H1 (cell line): ENCODE measurements at regions not wholly inside any gene's neighbourhood (a gene's known extent, or its start where the extent isn't known, plus 50 kb on each side); places are given as distances from the start of the nearest gene placed in this dataset.

ENCODE experiments used
- CTCF ChIA-PET: fragments of 300-600 bp; sonication (Branson Sonifier 250); formaldehyde crosslinking; loops from one replicate; lab custom pipeline; 2021; ENCODE audit not compliant: partially characterized antibody; lab: Charles Lee
- POLR2A ChIA-PET: fragments of 300-600 bp; sonication (Branson Sonifier 250); formaldehyde crosslinking; loops from one replicate; lab custom pipeline; 2021; ENCODE audit warnings: inconsistent platforms; ENCODE audit not compliant: partially characterized antibody; lab: Charles Lee
- DNase-seq, 2 experiments: peaks; one replicate each; pipeline versions ENCODE4 v3.0.0 to v3.0.0-alpha.2; 2010 to 2022; ENCODE audit warnings: low spot score in 2 of 2, low read depth in 1 of 2, mixed read lengths in 1 of 2
- FAIRE-seq: peaks from 2 replicates; lab custom pipeline; 2011; peaks lifted over from hg19 to GRCh38; lab: Jason Lieb, UNC
- H2AFZ ChIP-seq: 2 replicates; pipeline ENCODE4 v1.8.1; 2012; ENCODE audit warnings: low read length, inconsistent platforms
- H2AK5ac ChIP-seq: 2 replicates; pipeline ENCODE4 v1.6.1; 2013; ENCODE audit warnings: low read depth, low read length
- H2BK120ac ChIP-seq: replicated peaks from 2 replicates; pipeline ENCODE3; 2013; ENCODE audit warnings: low read depth, low read length, inconsistent platforms
- H2BK12ac ChIP-seq: 2 replicates; pipeline ENCODE4 v1.6.1; 2013; ENCODE audit warnings: low read depth, low read length
- H2BK15ac ChIP-seq: 2 replicates; pipeline ENCODE4 v1.6.1; 2013; ENCODE audit warnings: low read length
- H2BK20ac ChIP-seq: 2 replicates; pipeline ENCODE4 v1.6.1; 2013; ENCODE audit warnings: low read length
- H2BK5ac ChIP-seq: 2 replicates; pipeline ENCODE4 v1.6.1; 2013; ENCODE audit warnings: low read depth, low read length
- H3K14ac ChIP-seq: 2 replicates; pipeline ENCODE4 v1.6.1; 2013; ENCODE audit warnings: inconsistent platforms; ENCODE audit not compliant: insufficient read length
- H3K18ac ChIP-seq: 2 replicates; pipeline ENCODE4 v1.6.1; 2013; ENCODE audit warnings: low read length; ENCODE audit errors: extremely low read depth
- H3K23ac ChIP-seq: 2 replicates; pipeline ENCODE4 v1.6.1; 2013; ENCODE audit warnings: inconsistent platforms; ENCODE audit not compliant: insufficient read length
- H3K23me2 ChIP-seq: 2 replicates; pipeline ENCODE4 v1.6.1; 2013; ENCODE audit warnings: low read depth, low read length
- H3K27ac ChIP-seq: 2 replicates; pipeline ENCODE4 v1.6.1; 2011; ENCODE audit warnings: low read depth, low read length, inconsistent platforms
- H3K27me3 ChIP-seq, 4 experiments: replicated peaks in 1 of 4; 1 replicate in 1 of 4; 2 replicates in 3 of 4; pipeline versions ENCODE4 v1.6.1 to v1.8.1; 2011 to 2013; ENCODE audit warnings: low read length in 3 of 4, mild to moderate bottlenecking in 3 of 4, inconsistent platforms in 2 of 4, mixed read lengths in 2 of 4, moderate library complexity in 1 of 4; ENCODE audit not compliant: control insufficient read depth in 3 of 4, insufficient read depth in 3 of 4; ENCODE audit errors: extremely low read depth in 1 of 4
- H3K36me3 ChIP-seq, 4 experiments: 2 replicates each; pipeline versions ENCODE4 v1.6.1 to v1.8.1; 2011 to 2013; ENCODE audit warnings: mild to moderate bottlenecking in 4 of 4, low read length in 3 of 4, moderate library complexity in 2 of 4, control low read depth in 1 of 4, inconsistent platforms in 1 of 4; ENCODE audit not compliant: insufficient read depth in 4 of 4, control insufficient read depth in 2 of 4
- H3K4ac ChIP-seq: replicated peaks from 2 replicates; pipeline ENCODE3; 2013; ENCODE audit warnings: low read length, low read depth, mixed read lengths, inconsistent platforms; ENCODE audit not compliant: insufficient read length
- H3K4me1 ChIP-seq, 4 experiments: replicated peaks in 1 of 4; 1 replicate in 1 of 4; 2 replicates in 3 of 4; pipeline versions ENCODE4 v1.6.1 to v1.8.1; 2011 to 2013; ENCODE audit warnings: low read length in 3 of 4, inconsistent platforms in 2 of 4, mixed read lengths in 1 of 4; ENCODE audit not compliant: insufficient read depth in 4 of 4, control insufficient read depth in 3 of 4
- H3K4me2 ChIP-seq, 2 experiments: 2 replicates each; pipeline versions ENCODE4 v1.6.1 to v1.8.1; 2011 to 2013; ENCODE audit warnings: low read depth in 2 of 2, low read length in 2 of 2, control low read depth in 1 of 2, inconsistent platforms in 1 of 2, mild to moderate bottlenecking in 1 of 2; ENCODE audit not compliant: insufficient read depth in 1 of 2
- H3K4me3 ChIP-seq, 4 experiments: fragments of 200-600, 300-600 bp in 1 of 4; sonication (generic), shearing (Covaris generic), sonication (Bioruptor Twin) in 1 of 4; 2 replicates each; pipeline versions ENCODE4 v1.5.1 to v1.8.1; 2011 to 2016; ENCODE audit warnings: low read length in 4 of 4, low read depth in 3 of 4, control low read depth in 2 of 4, inconsistent platforms in 2 of 4, mild to moderate bottlenecking in 2 of 4, mixed read lengths in 1 of 4, moderate library complexity in 1 of 4; ENCODE audit not compliant: insufficient read depth in 2 of 4; ENCODE audit errors: extremely low read depth in 1 of 4
- H3K56ac ChIP-seq: replicated peaks from 2 replicates; pipeline ENCODE3; 2013; ENCODE audit warnings: low read depth, mild to moderate bottlenecking, mixed read lengths, low read length, inconsistent platforms; ENCODE audit not compliant: insufficient read length
- H3K79me1 ChIP-seq: 2 replicates; pipeline ENCODE4 v1.6.1; 2013; ENCODE audit warnings: low read depth, low read length, control low read depth
- H3K79me2 ChIP-seq, 2 experiments: 2 replicates each; pipeline versions ENCODE4 v1.6.1 to v1.8.1; 2012 to 2013; ENCODE audit warnings: low read length in 2 of 2, mild to moderate bottlenecking in 2 of 2, inconsistent platforms in 1 of 2; ENCODE audit not compliant: insufficient read depth in 2 of 2, control insufficient read depth in 1 of 2
- H3K9ac ChIP-seq, 4 experiments: replicated peaks in 1 of 4; 1 replicate in 1 of 4; 2 replicates in 3 of 4; pipeline versions ENCODE4 v1.6.1 to v1.8.1; 2011 to 2013; ENCODE audit warnings: low read depth in 3 of 4, low read length in 3 of 4, control low read depth in 2 of 4, mild to moderate bottlenecking in 2 of 4, moderate library complexity in 2 of 4, inconsistent platforms in 1 of 4; ENCODE audit errors: extremely low read depth in 1 of 4
- H3K9me3 ChIP-seq, 2 experiments: 2 replicates each; pipeline versions ENCODE4 v1.6.1 to v1.8.1; 2012 to 2013; ENCODE audit warnings: mild to moderate bottlenecking in 2 of 2, moderate library complexity in 2 of 2, control low read depth in 1 of 2, inconsistent platforms in 1 of 2, low read depth in 1 of 2, low read length in 1 of 2, mixed read lengths in 1 of 2; ENCODE audit not compliant: insufficient read depth in 2 of 2
- H4K20me1 ChIP-seq, 2 experiments: replicated peaks in 1 of 2; 2 replicates each; pipeline versions ENCODE3 to v1.8.1; 2011 to 2013; ENCODE audit warnings: inconsistent platforms in 2 of 2, low read length in 2 of 2, mild to moderate bottlenecking in 1 of 2; ENCODE audit not compliant: insufficient read depth in 2 of 2, control insufficient read depth in 1 of 2
- H4K5ac ChIP-seq: 2 replicates; pipeline ENCODE4 v1.6.1; 2013; ENCODE audit warnings: low read length, low read depth, mixed read lengths, inconsistent platforms; ENCODE audit not compliant: insufficient read length
- H4K8ac ChIP-seq: 2 replicates; pipeline ENCODE4 v1.8.0; 2013; ENCODE audit warnings: mild to moderate bottlenecking, moderate library complexity, low read length, inconsistent platforms; ENCODE audit not compliant: insufficient read depth; ENCODE audit errors: extremely low read depth
- H4K91ac ChIP-seq: replicated peaks from 2 replicates; pipeline ENCODE3; 2013; ENCODE audit warnings: low read length, mixed read lengths, inconsistent platforms; ENCODE audit not compliant: insufficient read length
- BACH1 ChIP-seq: IDR thresholded peaks from 2 replicates; pipeline ENCODE4 v1.6.1; 2012; ENCODE audit warnings: low read length, improper control_type of control experiment
- CHD1 ChIP-seq: IDR thresholded peaks from 2 replicates; pipeline ENCODE4 v1.6.1; 2012; ENCODE audit warnings: low read depth, low read length, improper control_type of control experiment
- GTF2F1 ChIP-seq: IDR thresholded peaks from 2 replicates; pipeline ENCODE4 v1.6.1; 2012; ENCODE audit warnings: low read depth, low read length, improper control_type of control experiment, borderline replicate concordance
- HDAC2 ChIP-seq, 2 experiments: fragments of 300-600 bp in 1 of 2; sonication (generic) in 1 of 2; IDR thresholded peaks; 2 replicates each; pipeline ENCODE4 v1.6.1; 2011 to 2012; ENCODE audit warnings: low read depth in 2 of 2, low read length in 2 of 2, mild to moderate bottlenecking in 2 of 2, moderate library complexity in 2 of 2, borderline replicate concordance in 1 of 2, inconsistent platforms in 1 of 2
- KDM1A ChIP-seq: fragments of 200-600, 300-600 bp; sonication (generic); IDR thresholded peaks from 2 replicates; pipeline ENCODE4 v1.7.1; 2016; ENCODE audit warnings: mild to moderate bottlenecking, low read length, borderline replicate concordance
- RAD21 ChIP-seq, 2 experiments: IDR thresholded peaks in 1 of 2; conservative IDR thresholded peaks in 1 of 2; 2 replicates each; pipeline ENCODE4 v1.6.1; 2011; ENCODE audit warnings: low read depth in 2 of 2, low read length in 2 of 2, improper control_type of control experiment in 1 of 2, inconsistent platforms in 1 of 2, mild to moderate bottlenecking in 1 of 2, moderate library complexity in 1 of 2
- WGBS, 2 experiments: shearing (Covaris generic) in 1 of 2; methylation state at CpG; one replicate each; pipeline versions ENCODE4 v1.1.6 to v1.1.7; 2013 to 2015; ENCODE audit warnings: low lambda C conversion rate in 2 of 2, mixed read lengths in 2 of 2, inconsistent platforms in 1 of 2, low coverage in 1 of 2, missing lambda C conversion rate in 1 of 2; ENCODE audit not compliant: insufficient replicate concordance in 2 of 2, insufficient coverage in 1 of 2, insufficient read length in 1 of 2; ENCODE audit errors: extremely low coverage in 1 of 2, missing lambda C conversion rate in 1 of 2; 5-methylcytosine and 5-hydroxymethylcytosine counted together

DNA sequence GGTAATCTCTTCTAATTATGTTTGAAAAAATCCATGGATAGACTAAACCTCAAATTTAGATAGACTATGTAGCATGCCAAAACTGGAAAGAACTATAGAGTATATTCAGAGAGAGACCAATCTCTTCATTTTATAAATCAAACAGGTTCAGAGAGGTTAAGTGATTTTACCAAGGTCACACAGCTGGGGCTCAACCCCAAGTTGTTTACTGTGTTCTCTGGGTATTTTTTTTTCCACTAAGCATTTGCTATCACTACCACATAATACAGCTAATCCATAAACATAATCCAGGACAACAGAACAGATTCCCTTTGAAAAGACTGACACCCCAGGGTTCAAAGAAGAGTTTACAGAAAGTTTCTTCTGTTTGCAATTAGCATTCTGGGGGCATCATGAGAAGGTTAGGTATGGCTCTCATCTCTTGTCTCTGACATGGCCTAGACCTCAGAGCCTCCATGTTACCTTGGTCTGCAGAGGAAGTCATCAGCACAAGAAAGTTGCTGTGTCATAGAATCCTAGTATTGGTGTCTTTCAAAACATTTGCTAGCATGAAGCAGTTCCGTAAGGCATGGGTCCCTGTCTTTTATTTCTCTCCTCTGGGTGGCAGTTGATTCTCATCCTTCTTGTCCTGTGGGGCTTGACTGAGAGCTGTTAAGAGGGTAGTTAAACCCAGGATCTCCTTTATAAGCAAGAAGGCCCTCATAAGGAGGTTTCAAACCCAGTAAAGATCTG is 94.5 kb upstream of the HSD17B12 start:
- H3K36me3 ChIP-seq, result no peaks in the 10 kb centered on the region
- H3K56ac ChIP-seq, result no peak overlapping the region
- H3K18ac ChIP-seq, result no peak overlapping the region
- no peak overlapping the region for H2AK5ac ChIP-seq
- no peak overlapping the region for H4K8ac ChIP-seq
- peaks cover 4% of the 10 kb centered on the region; the same call in 1 of the 2 replicates for H3K23me2 ChIP-seq
- no peak overlapping the region for H3K9ac ChIP-seq
- no peak for DNase-seq
- H3K4me1 ChIP-seq, result peaks cover 3 to 26% (median 10%) of the 10 kb centered on the region in 4 experiments; a peak in 6 of 7 replicates
- H2AFZ ChIP-seq, result no peak overlapping the region
- ChIA-PET POLR2A (no interaction called here), CTCF (interaction anchor here (0.9 to 25.5 kb wide), 7 partner anchors 9 to 266 kb away, joined by 3 to 646 read pairs (median 3); no protein-coding TSS in a partner anchor)
- H3K9me3 ChIP-seq, result no peaks in the 10 kb centered on the region
- no peak overlapping the region for H2BK5ac ChIP-seq
- peaks cover 39 to 43% (median 42%) of the 10 kb centered on the region in 4 experiments for H3K27me3 ChIP-seq
- H4K20me1 ChIP-seq, result peaks cover 3 to 7% of the 10 kb centered on the region in 2 experiments
- H2BK12ac ChIP-seq, result no peak overlapping the region
- H3K23ac ChIP-seq, result no peak overlapping the region
- H2BK15ac ChIP-seq, result no peak overlapping the region
- no peak overlapping the region for H4K91ac ChIP-seq
- no peaks in the 10 kb centered on the region for H3K79me2 ChIP-seq
- no peak for FAIRE-seq
- no peak overlapping the region for H4K5ac ChIP-seq
- no peak overlapping the region for H3K4me3 ChIP-seq
- no peak overlapping the region for H3K4ac ChIP-seq
- H2BK120ac ChIP-seq, result no peak overlapping the region
- TF ChIP-seq RAD21 (IDR thresholded peaks at IDR 0.05 in 1 of 2, conservative IDR thresholded peaks at IDR 0.05 in 1 of 2; ENCODE audit: low read depth in 2 of 2, low read length in 2 of 2) (peak; percentile 39 to 48), CHD1 (no peak), HDAC2 (IDR thresholded peaks at IDR 0.05; ENCODE audit: borderline replicate concordance in 1 of 2, low read depth in 2 of 2, low read length in 2 of 2) (peak in 1 of 2 experiments; percentile 75; a peak in 1 of 4 replicates), BACH1 (peak; percentile 72), GTF2F1 (no peak), KDM1A (peak; percentile 94)
- TF ChIP-seq, all 59 proteins: peak for 4
- no peaks in the 10 kb centered on the region for H3K79me1 ChIP-seq
- H3K27ac ChIP-seq, result no peak overlapping the region
- 0 out of 2 replicates have a peak overlapping the region, but pooled peaks have one; percentile 72 for H2BK20ac ChIP-seq
- H3K4me2 ChIP-seq, result no peak overlapping the region
- 50% methylated on average over 1 of the region's 1 CpG; no CpG with 5 or more reads in 1 of the 2 experiments for WGBS, 2 experiments
- no peak overlapping the region for H3K14ac ChIP-seq
